NCI-H82 (cell line): ENCODE measurements at regions not wholly inside any gene's neighbourhood (a gene's known extent, or its start where the extent isn't known, plus 50 kb on each side); places are given as distances from the start of the nearest gene placed in this dataset.
"Not testable (repeated sequence)": the region's sequence is repeated elsewhere in the genome, so short reads cannot be mapped to it uniquely, and the experiment has no call there.

Experiments
- DNase-seq: peaks from one replicate; lab custom pipeline; 2025; lab: John Stamatoyannopoulos, UW

DNA sequence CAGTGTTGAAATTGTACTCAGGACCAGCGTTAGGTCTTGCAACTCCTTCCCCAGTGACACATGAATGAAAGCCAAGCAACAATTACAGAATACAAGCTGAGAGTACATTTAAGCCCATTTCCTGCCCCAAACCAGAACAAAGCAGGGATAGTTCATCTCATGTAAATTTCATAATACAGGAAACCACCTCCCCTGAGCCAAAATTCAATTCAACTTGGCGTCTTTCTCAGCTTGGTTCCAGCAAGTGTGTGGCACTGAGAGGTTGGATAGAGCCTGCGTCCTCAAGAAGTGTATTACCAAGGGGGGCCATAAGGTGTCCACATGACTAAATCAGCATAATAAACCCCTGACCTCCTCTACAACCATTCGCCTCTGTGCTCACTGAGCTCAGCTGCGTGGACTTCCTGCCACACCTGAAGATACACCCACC lies 278.9 kb upstream of the CRY1 start:
- DNase-seq: peak; percentile 20

DNA sequence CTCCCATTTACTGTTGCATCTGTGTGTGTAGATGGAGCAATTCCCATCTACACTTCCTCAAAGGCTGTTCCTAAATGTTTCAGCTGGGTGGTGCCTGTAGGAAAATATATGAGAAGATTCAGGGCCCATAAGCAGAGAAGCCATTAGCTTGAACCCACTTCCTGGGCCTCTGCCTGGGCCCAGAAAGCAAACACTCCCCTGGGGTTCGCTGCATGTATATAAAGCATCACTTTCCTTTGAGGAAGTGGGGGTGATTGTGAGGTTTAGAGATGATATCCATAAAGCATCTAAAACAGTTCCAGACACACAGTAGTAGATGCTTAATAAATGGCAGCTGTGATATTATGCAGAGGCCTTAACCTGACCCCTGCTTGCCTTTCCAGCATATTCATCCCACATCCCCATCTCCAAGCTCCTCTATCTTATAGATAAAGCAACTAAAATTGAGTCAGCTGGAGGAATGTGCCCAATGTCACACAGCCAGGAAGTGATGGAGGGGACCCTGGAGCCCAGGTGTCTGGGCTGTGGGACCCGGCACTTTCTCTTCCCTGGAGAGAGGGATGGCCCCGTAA lies 280.0 kb upstream of the CRY1 start:
- DNase-seq: no peak

DNA sequence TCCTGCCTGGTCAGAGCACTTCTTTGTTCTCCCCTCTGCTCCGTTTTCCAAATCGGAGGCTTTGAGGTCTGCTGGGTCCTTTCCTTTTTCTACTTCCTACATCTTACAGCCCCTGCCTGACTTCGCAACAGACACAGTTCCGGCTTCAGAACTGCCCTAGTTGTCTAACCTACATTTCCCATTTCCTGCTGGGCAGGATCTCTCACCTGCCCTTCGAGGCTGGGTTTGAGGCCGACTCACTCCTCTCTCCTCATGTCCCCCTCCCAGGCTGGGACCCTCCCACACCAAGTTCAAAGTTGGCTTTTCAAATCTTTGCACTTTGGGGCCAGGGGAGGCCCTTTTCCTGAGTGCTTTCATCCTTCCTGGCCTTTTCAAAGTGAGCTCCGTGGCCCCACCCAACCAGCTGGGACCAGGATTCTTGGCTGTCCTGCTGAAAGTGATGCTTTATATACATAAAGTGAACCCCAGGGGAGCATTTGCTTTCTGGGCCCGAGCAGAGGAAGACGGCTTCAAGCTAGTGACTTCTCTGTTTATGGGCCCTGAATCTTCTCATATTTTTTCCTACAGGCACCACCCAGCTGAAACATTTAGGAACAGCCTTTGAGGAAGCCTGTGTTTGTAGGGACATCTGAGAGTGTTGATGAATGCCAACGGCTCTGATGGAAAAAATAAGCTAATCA lies 281.0 kb upstream of the CRY1 start:
- DNase-seq: no peak

DNA sequence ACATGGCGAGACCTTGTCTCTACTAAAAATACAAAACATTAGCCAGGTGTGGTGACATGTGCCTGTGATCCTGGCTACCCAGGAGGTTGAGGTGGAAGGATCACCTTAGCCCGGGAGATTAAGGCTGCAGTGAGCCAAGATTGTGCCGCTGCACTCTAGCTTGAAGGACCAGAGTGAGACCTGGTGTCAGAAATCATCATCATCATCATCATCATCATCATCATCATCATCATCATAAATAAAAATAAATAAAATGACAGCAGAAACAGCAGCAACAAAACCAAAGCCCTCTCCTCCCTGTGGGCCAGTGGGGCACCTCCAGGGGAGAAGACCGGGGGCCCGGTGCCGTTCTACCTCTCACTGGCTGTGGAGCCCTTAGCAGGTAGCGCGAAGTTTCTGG lies 281.9 kb upstream of the CRY1 start:
- DNase-seq: no peak

DNA sequence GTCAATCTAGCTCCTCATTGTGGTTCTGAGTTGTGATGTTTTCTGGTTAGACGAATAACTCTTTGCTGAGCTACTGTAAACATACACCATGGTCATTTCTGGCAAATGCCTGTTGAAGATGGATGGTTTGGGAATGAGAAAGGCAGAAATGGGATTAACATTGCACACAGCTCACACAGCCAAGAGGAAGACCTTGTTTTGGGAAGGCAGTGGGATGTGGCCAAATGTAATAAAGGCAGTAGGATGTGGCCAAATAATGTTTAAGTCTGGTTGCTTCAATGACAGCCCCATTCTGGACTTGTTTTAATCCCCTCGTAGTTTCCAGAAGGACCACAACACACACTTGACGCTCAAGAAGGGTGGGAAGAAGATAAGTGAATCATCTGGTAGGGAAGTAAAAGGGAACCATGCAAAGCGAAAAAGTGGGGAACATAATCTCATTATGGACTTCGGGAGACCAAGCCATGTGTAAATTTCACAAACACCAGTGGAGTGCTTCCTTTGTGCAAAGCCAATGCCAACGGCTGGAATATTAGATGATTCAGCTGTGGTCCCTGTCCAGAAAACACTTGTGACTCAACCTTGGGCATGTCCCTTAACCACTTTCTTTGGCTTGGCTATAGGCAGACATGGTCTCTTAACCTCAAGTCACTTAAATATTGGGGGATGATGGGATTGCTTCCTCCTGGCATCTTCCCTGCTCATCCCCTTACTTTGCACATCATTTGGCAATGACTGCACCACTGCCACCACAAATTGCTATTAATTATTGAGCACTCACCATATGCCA lies 284.4 kb upstream of the CRY1 start:
- DNase-seq: no peak

DNA sequence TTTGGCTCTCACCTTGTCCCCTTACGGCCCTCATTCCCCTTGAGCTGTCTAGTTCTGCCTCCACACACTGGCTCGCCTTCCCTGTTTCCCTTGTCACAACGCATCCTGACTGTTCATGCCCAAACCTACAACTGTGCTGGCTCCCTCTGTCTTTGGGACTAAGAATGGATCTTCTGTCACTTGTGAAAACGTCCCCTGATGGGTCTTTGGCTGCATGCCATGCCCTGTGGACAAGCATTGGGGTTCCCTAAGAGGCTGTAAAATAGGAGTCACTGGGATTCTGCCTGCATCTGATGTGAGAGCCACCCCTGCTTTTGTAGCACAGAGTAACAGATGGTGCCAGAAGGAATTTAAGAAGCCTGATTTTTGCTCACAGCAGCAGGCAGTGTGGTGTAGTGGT lies 285.3 kb upstream of the CRY1 start:
- no peak for DNase-seq

DNA sequence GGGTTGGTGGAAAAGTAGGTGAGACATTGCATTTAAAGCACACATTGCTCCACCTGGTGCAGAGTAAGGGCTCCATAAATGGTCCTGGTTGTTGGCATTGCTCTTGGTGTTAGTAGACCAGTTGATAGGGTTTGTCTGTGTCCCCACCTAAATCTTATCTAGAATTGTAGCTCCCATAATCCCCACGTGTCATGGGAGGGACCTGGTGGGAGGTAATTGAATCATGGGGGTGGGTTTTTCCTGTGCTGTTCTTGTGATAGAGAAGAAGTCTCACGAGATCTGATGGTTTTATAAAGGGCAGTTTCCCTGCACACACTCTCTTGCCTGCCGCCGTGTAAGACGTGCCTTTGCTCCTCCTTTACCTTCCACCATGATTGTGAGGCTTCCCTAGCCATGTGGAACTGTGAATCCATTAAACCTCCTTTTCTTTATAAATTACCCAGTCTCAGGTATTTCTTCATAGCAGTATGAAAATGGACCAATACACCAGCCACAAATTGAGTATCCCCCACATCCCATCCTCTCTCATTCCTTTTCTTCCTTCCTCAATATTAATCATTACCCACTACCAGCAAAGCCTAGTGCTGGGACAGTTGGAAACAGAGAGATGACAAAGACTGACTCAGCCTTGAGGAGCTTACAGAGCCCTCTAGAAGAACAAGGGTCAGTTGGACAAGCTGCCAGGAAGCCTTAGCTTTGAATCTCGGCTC lies 285.9 kb upstream of the CRY1 start:
- not testable (repeated sequence) for DNase-seq

DNA sequence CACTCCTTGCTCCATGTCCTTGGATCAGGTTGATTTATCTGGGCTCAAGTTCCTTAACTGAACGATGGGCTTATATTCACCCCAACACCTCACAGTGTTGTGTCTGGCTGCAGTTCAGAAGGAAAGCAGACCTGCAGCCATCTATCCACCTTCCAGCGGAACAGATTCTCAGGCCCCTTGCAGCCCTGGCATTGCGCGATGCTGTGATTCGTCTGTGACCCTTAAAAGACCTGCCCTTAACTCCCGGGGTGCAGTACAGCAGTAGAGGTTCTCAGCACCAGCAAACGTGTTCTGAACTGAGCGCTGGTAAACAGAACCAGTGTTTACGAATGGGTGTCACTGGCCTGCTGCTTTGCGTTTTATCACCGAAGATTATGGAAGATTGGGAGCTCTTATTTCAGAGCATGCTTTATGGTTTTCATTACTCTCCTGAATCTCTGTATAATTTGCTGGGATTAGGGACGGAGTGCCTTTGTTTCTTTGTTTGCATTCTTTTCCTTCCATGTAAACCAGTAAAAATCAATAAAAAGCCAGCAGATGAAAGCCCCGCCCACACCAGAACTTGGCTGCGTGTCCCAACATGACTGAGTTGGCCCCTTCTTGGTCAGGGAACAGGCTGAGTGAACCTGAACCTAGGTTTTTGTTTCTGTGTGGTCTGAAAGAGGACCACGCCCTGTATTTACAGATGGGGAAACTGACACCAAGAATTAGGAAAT lies 286.7 kb upstream of the CRY1 start:
- DNase-seq: no peak

DNA sequence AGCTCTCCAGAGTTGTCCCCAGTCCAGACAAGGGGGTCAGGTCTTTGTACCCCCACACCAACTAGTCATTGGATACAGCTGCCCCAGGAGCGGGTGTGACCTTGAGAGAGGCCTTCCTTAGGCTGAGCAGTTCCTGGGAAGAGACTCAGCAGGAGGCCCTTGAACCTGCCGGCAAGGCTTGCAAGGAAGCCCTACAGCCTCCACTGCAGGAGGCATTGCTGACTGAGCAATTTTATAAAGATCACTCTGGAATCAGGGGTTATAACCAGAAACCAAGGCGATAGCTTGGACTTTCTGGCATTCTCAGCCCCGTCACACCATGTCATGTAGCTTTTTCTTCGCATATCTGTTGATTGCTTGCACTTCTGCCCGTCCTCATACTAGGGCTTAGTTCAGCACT lies 291.3 kb upstream of the CRY1 start:
- DNase-seq: no peak

DNA sequence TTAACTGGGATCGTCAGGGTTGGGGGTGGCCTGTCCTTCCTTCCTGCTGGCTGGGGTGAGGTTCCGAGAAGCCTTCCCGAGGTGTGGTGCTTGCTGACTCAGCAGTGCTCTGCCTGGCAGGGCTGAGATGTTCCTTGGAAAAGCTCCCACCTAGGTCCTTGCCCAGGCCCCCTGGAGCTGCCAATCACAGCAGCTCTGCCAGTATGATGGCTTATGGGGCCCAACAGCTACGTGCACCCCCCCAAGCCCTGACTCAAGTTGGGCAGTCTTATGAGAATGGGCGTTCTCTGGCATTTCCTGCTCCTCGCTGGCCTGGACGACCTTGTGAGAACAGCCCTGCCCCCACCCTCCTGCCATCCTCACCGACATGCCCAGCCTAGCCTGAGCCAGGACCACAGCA lies 292.2 kb upstream of the CRY1 start:
- DNase-seq: no peak

DNA sequence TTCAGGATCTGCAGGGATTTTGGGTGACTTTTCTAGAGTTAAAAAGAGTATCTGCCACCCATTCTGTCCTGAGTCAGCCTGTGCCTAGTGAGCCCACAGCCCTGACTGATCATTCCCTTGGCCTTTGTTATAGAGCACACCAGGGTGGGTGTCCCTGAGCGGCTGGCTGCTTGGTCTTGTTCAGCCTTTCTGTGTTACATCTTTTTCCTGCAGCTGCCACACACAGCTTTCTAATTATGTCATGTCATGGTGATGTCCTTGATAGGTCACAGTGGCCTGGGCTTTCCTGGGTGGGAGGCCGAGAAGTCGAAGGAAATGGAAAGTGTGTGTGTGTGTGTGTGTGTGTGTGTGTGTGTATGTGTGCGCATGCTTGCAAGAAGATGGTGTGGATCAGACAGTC lies 293.2 kb upstream of the CRY1 start:
- DNase-seq: no peak

DNA sequence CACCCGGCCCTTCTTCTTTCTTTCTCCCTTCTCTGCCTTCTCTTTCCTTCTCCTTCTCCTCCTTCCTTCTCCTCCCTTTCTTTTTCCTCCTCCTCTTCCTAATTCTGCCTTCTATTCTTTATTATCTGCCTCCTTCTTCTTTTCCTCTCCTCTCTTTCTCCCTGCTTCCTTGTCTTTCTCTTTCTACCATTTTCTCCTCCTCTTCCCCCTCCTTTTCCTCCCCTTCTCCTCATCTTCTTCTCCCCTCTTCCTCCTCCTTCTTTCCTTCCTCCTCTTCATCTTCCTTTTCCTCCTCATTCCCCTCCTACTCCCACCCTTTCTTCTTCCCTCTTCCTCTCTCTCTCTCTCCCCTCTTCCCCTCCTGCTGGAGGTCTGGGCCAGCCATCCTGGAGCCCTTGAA lies 294.9 kb upstream of the CRY1 start:
- DNase-seq: no peak

DNA sequence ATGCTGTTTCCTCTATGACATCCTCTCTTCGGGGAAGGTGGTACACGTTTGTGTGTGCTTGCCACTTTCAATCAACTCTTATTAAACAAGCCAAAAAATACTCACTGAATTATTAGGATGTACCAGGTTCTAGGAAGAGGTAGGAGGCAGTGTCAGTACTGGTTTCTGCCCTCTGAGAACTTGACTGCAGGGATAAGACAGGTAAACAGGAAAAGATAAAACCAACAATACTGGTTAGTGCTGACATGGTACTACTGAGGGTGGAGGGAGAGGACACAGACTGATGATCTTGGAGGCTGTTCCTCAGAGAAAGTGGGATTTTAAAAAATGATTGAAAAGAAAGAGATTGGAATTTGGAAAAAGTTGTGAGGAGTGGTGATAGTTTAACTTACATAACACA lies 295.2 kb upstream of the PWP1 start:
- DNase-seq: no peak

DNA sequence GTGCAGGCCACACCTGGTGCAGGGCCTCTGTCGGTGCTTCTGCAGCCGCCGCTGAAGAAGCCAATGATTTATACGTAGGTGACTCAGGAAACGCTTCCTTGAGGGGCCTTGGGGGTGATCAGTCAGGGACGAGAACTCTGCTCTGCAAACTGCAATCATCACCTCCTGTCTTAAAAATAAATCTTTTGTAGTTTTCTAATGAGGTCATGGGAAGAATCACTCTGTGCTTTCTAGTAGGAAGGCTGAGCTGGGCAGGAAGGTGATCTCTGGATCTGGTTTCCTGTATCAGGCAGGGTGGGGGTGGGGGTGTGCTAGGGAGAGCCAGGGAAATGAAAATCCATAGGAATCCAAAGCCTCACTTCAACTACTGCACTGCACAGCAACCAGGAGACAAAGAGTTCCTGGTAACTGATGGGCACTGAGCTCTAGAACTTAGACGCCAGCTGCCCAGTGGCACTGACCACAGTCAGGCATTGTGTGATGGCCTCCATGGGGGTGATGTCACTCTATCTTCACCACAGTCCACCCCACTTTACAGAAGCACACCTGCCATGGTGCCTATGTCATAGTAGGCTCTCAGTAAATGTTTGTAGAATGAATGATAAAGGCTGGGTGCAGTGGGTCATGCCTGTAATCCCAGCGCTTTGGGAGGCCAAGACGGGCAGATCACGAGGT lies 292.4 kb upstream of the PWP1 start:
- no peak for DNase-seq

DNA sequence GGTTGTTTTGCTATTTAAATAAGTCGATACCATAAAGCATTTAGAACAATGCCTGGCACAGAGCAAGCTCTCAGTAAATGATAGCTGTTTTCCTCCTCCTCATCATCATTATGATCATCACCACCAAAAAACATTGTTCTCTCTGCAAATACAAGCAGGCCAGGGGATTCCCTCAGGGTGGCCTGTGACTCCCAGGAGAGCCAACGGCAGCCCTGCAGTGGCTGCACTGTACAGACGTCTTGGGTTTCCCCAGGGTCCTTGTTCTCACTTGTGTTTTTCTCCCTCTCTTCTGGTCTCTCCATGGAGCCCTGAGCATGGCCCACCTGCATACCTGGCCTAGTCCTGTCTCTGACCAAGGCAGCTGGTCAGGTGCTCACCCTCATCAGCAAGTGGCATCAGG lies 290.9 kb upstream of the PWP1 start:
- no peak for DNase-seq

DNA sequence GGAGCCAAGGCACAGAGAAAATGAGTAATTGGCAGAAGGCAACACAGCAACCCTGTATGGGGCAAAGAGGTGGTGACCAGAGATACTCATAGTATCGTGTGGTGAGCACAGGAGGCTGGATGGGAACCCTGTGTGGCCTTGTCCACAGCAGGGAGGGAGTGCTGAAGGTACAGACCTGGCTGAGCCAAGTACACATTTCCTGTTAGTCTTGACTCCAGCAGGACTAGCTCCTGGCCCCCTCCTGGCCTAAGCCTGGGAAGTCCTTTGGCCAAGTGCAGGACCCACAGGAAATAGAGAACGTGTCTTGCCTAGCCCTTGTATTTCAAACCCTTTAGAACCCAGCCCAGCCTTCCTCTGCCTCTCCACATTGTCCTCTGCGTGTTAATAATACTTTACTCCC lies 289.8 kb upstream of the PWP1 start:
- no peak for DNase-seq

DNA sequence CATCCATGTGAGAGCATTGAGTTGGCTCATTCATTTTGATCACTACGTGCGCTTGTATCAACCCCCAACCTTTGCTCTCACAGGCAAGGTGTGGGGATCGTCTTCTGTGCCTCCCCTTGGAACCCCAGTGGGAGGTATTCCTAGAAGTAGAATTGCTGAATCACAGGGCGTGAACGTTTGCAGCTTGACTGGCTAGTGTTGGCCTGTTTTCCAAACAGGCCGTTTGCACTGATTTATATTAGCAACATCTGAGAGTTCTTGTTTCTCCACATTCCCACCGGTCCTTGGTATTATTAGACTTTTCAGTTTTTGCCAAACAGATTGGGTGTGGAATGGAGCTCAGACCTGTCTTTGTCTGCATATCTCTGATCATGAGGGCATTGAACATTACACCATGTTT lies 288.6 kb upstream of the PWP1 start:
- DNase-seq: no peak

DNA sequence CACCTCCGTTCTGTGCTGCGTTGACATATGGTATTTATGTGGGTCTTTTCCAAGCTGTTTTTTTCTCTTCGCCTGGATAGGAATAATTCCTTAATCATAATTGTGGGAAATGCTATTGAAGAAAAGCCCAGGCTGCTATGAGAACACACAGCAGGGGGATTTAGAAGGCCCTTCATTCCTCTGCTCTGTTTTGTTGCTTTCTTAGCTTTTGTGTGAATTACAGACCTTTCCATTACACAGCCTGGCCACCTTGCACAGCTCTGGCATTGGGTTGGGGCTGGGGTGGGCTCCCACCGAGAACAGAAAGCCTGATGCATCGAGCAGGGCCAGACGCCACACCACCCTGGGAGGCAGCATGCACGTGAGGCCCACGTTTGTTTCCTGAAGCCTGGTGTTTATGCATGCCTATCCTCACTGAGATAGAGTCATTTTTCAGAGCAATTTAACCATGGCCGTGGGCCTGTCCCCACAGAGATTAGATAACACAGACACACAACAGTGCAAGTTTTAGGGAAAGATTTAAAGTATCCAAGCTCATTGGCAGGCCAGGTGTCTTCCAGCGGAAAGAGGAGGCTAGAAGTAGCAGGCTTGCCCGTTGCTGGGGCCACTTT lies 287.6 kb upstream of the PWP1 start:
- no peak for DNase-seq

DNA sequence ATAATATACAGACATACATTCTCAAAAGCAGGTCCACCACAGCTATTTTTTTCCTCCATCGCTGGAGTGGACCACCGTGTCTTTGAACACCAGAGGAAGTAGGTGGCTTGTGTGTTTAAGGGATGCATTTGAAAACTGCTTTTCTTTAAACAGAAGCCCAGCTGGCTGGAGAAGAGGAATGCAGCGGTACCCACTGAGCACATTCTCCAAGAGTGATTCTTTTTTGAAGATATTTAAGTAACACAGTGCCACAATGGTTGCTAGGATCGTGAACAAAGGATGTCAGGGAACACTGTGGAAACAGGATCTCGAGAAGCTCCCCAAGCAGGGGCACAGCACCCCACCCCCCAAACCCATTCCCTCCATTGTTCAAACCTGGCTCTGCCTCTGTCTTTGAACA lies 286.6 kb upstream of the PWP1 start:
- DNase-seq: no peak

DNA sequence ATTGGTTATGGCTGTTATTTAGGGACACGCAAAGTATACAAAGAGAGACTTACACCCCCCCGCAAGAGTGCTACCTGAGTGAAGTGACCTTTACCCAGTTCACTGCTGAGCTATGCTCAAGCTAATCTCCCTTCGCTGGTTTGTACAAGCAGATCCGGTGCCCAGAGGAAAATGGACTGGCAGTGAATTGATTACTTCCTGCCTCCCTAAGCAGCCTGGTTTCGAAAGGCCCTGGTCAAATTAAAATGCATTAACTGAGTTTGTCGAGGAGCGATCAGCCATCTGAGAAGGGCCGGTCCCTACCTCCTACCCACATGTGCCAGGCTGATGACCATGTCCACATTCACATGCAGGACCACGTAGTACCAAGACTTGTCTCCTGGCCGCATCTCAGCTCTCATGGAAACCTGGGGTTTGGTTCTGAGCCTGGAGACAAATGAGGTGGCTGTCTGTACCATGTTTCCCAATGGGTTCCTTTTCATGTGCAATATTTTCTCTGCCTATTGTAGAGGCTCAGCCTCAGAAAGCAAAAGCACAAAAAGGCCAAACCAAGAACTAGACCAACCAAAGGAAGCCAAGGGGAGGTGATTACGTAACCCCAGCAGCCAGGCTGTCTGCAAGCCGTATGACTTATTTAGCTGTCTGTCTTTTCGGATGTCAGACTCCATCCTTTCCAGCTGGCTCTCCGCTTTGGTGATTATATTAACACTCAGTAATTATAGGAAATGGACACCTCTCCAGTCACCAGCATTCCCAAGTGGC lies 284.7 kb upstream of the PWP1 start:
- peak; percentile 69 for DNase-seq
